Activated T-helper 1 cell treated with Interleukin-2 at 50 U/mL for 16 hours (primary cell): ENCODE measurements at regions not wholly inside any gene's neighbourhood (a gene's known extent, or its start where the extent isn't known, plus 50 kb on each side); places are given as distances from the start of the nearest gene placed in this dataset.
"Not testable (repeated sequence)": the region's sequence is repeated elsewhere in the genome, so short reads cannot be mapped to it uniquely, and the experiment has no call there.

Source experiments
- DNase-seq: peaks from one replicate; pipeline ENCODE4 v3.0.0-alpha.2; 2020; ENCODE audit warnings: low read depth

DNA sequence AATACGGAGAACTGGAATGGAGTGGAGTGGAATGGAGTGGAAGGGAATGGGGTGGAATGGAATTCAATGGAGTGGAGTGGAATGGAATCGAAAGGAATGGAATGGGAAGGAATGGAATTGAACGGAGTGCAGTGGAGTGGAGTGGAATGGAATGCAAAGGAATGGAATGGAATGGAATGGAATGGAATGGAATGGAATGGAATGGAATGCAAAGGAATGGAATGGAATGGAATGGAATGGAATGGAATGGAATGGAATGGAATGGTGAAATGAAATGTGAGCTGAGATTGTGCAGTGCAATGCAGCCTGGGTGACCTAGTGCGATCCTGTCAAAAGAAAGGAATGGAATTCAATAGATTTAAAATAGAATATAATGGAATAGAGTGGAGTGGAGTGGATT lies 357.3 kb upstream of the WSB1 start:
- DNase-seq, result not testable (repeated sequence)

DNA sequence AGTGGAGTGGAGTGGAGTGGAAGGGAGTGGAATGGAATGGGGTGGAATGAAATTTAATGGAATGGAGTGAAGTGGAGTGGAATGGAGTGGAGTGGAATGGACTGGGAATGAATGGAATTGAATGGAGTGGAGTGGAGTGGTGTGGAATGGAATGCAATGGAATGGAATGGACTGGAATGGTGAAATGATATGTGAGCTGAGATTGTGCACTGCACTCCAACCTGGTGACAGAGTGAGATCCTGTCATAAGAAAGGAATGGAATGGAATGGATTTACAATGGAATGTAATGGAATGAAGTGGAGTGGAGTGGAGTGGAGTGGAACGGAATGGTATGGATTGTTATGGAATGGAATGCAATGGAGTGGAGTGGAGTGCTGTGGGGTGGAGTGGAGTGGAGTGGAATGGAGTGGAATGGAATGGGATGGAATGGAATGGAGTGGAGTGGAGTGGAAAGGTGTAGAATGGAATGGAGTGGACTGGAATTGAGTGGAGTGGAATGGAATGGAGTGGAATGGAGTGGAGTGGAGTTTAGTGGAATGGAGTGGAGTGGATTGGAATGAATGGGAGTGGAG lies 356.1 kb upstream of the WSB1 start:
- not testable (repeated sequence) for DNase-seq

- DNase-seq, result not testable (repeated sequence)
These were observed 354.2 kb upstream of the WSB1 start for GRCh38 chr17:26939755-26940154.

GRCh38 chr17:26940587-26940986 lies 353.3 kb upstream of the WSB1 start:
- DNase-seq, result not testable (repeated sequence)

GRCh38 chr17:26962255-26963162 lies 331.4 kb upstream of the WSB1 start:
- DNase-seq, result no peak

GRCh38 chr17:26963163-26963503 lies 330.8 kb upstream of the WSB1 start:
- DNase-seq, result no peak

DNA sequence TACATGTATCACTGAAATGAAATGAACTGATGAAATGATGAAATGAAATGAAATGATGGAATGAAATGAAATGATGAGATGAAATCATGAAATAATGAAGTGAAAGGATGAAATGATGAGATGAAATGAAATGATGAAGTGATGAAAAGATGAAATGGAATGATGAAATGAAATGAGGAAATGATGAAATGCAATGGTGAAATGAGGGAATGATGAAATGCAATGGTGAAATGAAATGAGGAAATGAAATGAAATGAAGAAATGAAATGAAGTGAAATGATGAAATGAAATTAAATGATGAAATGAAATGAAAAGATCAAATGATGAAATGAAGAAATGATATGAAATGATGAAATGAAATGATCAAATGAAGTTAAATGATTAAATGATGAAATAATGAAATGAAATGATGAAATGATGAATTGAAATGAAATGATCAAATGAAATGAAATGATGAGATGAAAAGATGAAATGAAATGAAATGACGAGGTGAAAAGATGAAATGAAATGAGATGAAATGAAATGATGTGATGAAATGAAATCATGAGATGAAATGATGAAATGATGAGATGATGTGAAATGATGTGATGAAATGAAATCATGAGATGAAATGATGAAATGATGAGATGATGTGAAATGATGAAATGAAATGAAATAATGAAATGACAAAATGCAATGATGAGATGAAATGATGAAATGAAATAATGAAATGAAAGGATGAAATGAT lies 327.9 kb upstream of the WSB1 start:
- not testable (repeated sequence) for DNase-seq

GRCh38 chr17:26966625-26967179 lies 327.2 kb upstream of the WSB1 start:
- DNase-seq, result not testable (repeated sequence)

DNA sequence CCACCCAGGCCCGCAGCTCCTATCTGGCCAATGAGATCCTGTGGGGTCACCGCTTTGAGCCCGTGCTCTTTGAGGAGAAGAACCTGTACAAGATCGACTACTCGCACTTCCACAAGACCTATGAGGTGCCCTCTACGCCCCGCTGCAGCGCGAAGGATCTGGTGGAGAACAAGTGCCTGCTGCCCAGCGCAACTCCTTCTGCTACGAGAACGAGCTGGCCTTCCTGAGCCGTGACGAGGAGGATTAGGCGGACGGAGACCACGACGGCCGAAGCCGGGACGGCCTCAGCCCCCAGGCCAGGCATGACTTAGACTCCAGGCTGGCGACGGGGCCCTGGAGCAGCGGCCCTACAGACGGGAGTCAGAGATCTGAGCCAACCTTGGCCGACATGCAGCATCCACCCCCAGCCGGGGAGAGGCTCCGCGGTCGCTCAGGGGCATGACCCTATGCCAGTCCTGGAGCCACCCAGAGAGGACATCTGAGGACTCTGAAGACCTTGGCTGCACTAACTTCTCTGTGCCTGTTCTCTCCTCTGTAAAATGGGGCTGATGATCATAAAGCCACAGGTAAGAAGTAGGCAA lies 312.0 kb upstream of the WSB1 start:
- not testable (repeated sequence) for DNase-seq

DNA sequence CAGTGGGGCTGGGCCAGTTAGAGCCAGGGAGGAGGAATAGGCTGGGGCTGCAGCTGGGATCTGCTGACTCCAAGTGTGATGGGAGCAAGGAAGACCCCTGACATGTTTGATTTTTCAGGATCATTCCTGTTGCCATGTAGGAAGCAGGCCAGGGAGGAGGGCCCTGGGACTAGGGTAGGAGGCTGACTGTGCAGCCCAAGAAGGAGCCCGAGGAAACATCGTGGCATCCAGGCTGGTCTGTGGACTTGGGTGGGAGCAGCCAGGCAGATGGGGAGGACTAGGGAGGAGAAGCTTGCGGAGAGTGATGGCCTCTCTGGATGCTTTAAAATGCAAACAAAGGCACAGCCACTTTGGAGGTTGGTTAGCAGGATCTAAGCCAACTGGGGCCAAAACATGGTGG lies 311.4 kb upstream of the WSB1 start:
- not testable (repeated sequence) for DNase-seq

GRCh38 chr17:26987851-26988250 lies 306.1 kb upstream of the WSB1 start:
- not testable (repeated sequence) for DNase-seq

DNA sequence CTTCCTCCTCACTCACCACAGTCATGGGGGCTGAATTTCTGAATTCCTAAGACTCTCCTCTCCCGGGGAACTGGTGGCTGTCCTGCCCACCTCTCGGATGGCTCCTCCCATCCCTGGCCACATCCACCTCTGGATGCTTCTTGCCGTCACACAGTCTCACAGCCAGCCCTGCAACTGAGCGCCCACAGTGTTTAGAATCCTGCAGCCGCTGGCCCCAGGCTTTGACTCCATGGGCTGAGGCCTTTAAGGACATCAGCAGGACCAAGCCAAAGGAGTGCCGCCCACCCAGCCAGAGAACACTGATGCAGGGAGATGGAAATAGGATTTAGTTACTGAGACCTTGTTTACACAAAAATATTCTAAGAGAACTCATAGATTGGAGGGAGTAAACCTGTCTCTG lies 299.3 kb upstream of the WSB1 start:
- not testable (repeated sequence) for DNase-seq

- DNase-seq, result not testable (repeated sequence)
These were observed 297.6 kb upstream of the WSB1 start for GRCh38 chr17:26996146-26996916.

DNA sequence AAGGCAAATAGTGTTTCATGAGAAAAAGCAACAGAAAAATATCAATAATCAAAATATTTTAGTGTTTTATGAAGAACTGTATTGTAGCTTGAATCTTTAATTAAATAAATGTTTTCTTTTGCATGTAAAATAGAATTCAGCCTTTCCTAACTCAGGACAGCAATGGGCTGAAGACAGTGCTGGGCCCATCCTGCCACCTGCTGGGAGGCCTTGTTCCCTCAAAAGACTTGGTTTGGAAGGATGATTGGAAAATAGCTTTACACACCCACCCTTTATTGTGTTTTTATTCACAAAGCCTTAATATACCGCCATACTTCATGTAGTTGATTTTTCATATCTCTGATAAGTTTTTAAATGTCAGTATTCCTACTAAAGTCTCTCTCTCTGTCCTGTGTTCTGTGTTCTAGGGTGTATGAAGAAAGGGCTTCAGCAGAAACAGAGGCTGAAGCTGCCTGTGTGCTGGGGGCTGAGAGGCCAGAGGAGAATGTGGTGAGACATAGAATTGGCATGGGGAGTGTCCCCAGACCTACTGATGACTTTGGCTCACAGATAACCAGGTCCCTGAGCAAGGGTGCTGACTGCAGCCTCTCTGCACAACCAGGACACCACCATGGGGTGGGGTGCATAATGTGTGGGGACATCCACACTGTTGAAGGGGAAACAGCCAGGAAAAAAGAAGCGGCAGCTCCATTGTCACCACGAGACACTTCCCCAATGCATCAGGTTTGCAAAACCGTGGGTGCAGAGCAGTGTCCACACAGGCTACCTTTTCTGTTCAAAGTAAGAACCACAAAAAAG lies 286.0 kb upstream of the WSB1 start:
- not testable (repeated sequence) for DNase-seq

DNA sequence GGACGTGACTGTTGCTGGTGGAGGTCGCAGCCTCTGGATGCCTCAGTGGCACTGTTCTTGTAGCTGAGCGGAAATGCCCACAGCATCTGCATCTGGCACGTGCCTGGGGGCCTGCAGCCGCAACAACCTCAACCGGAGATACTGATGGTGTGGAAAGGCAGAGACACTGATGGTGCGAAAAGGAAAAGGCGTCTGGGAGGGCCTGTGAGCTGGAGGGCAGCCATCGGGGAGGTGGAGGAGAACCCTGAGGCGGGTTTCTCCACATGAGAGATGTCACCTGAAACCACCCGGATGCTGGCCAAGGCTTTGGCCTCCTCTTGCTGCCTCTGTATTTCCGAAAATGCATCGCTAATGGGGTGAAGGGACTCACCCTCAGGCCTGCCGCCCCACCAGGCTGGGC lies 284.8 kb upstream of the WSB1 start:
- DNase-seq, result no peak

GRCh38 chr17:27010138-27010537 lies 283.8 kb upstream of the WSB1 start:
- DNase-seq, result not testable (repeated sequence)

DNA sequence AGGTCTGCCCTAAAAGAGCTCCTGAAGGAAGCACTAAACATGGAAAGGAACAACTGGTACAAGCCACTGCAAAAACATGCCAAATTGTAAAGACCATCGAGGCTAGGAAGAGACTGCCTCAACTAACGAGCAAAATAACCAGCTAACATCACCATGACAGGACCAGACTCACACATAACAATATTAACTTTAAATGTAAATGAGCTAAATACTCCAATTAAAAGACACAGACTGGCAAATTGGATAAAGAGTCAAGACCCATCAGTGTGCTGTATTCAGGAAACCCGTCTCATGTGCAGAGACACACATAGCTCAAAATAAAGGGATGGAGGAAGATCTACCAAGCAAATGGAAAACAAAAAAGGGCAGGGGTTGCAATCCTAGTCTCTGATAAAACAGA lies 263.4 kb upstream of the WSB1 start:
- DNase-seq, result not testable (repeated sequence)

DNA sequence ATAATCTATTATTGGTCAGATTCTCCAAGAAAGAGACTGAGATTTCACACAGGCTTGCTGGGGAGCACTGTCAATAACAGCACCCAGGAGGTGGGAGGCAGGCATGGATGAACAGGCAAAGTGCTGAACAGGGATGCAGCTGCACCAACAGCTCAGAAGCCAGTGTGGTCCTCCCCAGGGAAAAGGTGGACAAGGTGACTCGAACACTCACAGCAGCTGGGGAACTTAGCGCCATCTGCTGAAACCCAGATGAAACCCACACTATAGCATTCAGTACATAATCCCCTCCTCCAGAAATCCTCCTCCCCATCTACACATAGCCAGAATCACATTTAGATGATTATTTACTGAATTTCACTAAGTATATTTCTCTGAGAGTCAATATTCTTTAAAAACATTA lies 255.2 kb upstream of the WSB1 start:
- DNase-seq, result no peak

GRCh38 chr17:27045039-27045438 lies 248.9 kb upstream of the WSB1 start:
- DNase-seq, result not testable (repeated sequence)

DNA sequence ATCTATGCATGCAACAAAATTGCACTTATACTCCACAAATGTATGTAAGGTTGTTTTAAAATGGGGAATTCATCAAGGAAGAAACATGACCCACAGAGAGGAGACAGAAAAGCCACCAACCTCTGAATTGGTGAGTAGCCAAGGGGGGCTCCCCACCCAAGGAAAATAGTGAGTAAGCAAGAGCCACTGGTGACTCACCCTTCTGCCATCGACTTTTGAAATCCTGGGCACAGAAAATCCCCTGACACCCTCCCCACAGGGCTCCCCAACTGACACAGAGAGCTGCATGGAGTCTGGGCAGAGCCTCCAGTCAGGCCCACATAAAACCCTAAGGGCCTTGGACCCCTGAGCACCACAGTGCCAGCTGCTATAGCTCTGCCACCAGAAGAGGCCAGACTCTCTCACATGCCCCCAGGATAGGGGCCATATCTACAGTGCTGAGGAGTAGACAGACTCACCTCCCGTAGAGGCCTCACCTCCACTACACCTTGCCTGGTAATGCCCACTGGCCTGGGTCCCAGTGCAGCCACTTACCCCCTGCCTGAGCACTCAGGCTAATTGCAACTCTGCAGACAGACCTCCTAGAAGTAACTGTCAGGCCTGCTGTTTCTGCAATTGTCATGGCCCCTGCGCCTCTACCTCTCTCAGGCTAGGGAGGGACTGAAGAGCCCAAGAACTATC lies 244.7 kb upstream of the WSB1 start:
- DNase-seq, result no peak
